ENCODE measurements at regions not wholly inside any gene's neighbourhood (a gene's known extent, or its start where the extent isn't known, plus 50 kb on each side); places are given as distances from the start of the nearest gene placed in this dataset.
"Not testable (repeated sequence)": the region's sequence is repeated elsewhere in the genome, so short reads cannot be mapped to it uniquely, and the experiment has no call there.

DNA sequence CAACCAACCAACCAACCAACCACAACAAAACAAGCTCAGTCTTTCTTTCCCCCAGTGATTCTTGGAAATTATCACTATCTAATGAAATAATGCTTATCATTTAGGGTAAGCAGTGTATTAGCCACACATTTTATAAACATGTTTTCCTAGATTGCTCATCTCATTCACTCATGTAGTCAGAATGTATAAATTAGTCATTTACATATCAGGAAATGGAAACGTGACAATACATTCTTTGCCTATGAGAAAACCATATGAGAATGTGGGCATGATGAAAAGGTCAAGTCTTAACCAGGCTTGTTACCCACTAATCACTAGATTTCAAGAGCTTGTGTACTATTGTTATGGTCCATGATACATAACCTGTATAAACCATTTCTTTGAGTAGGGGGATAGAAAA is 1583.4 kb upstream of the PIK3C3 start:
- DNase-seq (ENCODE audit: low read depth in 3 of 3) = no peak

GRCh38 chr18:40367576-40367975 is 1587.5 kb upstream of the PIK3C3 start:
- no peak for DNase-seq (ENCODE audit: low read depth in 3 of 3)

DNA sequence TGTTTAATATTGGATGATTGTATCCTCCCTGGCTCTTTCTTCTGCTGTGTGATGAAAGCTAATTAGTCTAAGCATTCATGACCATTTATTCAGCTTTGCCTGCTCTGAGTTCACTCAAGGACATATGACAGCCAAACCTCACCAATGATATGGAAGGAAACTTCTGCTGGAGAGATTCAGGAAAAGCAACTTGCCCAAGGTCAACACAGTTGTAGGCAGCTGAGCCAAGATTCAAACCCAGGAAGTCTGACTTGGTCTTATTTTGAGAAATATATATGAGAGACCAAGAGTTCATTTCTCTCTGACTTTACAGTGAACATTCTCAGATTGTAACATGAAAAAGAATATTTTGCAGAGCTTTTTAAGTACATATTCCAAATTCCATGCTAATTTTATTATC is 1588.5 kb upstream of the PIK3C3 start:
- no peak for DNase-seq (ENCODE audit: low read depth in 3 of 3)

- DNase-seq (ENCODE audit: low read depth in 3 of 3) = no peak
Measured at GRCh38 chr18:40365526-40365925, 1589.5 kb upstream of the PIK3C3 start.

- no peak for DNase-seq (ENCODE audit: low read depth in 3 of 3)
Measured at GRCh38 chr18:40360558-40360957, 1594.5 kb upstream of the PIK3C3 start.

DNA sequence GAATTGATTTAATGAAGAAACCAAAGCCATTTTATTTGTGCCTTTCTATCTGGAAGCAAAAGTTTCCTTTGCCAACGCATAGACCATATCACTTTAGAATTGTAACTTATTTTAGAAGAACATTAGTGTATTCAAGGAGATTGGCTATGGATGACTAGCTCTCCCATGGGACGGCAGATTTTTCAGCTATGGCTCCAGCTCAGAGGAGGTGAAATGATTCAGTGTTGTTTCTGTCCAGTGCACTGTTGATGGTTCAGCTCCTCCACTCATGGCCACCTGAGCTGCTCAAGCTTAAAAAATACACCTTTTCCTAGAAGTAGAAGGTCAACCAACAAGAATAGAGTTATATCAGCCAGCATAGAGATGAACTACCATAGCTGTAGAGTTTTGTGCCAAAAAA is 1597.5 kb upstream of the PIK3C3 start:
- DNase-seq (ENCODE audit: low read depth in 3 of 3) = no peak

- DNase-seq (ENCODE audit: low read depth in 3 of 3) = no peak
Measured at GRCh38 chr18:40356168-40356567, 1598.9 kb upstream of the PIK3C3 start.

DNA sequence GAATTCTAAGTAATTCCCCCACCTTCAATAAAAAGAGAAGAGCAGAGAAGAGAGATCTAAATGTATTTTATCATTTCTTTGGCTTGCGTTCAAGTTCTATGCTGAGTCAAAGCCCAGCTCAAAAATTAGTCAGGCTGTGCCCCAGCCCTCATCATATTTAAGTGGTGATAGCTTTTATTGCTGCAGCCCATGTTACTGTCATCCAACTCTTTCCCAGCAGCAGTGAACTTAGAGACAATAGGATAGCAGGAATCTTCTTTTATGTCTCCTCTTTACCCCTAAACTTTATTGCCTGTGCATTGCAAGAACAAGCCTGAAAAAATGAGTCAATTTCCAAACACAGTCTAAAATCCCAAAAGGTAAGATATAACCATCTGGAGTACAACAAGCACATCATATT is 1599.3 kb upstream of the PIK3C3 start:
- DNase-seq (ENCODE audit: low read depth in 3 of 3) = no peak

GRCh38 chr18:40348196-40348595 is 1606.8 kb upstream of the PIK3C3 start:
- DNase-seq (ENCODE audit: low read depth in 3 of 3) = no peak

GRCh38 chr18:40347261-40347660 is 1607.8 kb upstream of the PIK3C3 start:
- DNase-seq (ENCODE audit: low read depth in 3 of 3) = no peak

GRCh38 chr18:40346146-40346545 is 1608.9 kb upstream of the PIK3C3 start:
- no peak for DNase-seq (ENCODE audit: low read depth in 3 of 3)

DNA sequence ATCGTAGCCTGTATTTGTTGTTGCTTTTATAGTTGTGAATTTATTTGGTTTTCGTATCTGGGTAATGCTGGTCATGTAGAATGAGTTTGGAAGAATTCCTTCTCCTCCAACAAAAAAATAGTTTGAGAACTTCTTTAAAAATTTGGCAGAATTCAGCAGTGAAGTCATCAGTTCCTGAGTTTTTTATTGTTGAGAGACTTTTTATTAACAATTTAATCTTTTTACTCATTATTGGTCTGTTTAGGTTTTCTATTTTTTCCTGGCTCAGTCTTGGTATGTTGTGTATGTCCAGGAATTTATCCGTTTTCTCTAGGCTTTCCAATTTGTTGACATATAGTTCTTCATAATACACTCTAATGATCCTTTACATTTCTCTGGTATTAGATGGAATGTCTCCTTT is 1613.3 kb upstream of the PIK3C3 start:
- no peak for DNase-seq (ENCODE audit: low read depth in 3 of 3)

DNA sequence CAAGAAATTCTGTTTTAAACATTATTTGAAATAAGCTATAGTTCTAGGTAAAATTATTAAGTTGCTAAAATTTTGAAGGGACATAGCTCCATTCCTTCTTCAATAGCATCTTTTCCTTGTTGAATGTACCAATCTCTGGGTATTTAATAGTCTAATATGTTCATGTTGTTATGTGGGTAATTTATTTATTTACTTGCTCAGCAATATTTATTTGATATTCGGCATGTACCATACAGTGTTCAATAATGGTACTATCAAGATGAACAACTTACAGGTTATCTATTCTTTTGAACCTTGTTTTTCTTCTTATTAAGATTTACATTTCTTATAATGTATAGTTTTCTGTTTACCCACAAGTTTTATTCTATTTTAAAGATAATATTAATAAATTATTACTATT is 1616.8 kb upstream of the PIK3C3 start:
- DNase-seq (ENCODE audit: low read depth in 3 of 3) = no peak

GRCh38 chr18:40326985-40327384 is 1628.0 kb upstream of the PIK3C3 start:
- DNase-seq (ENCODE audit: low read depth in 3 of 3) = no peak

- DNase-seq (ENCODE audit: low read depth in 3 of 3) = no peak
Measured at GRCh38 chr18:40325988-40326387, 1629.0 kb upstream of the PIK3C3 start.

GRCh38 chr18:40314199-40314598 is 1640.8 kb upstream of the PIK3C3 start:
- DNase-seq (ENCODE audit: low read depth in 3 of 3) = no peak

GRCh38 chr18:40313030-40313642 is 1641.9 kb upstream of the PIK3C3 start:
- no peak for DNase-seq (ENCODE audit: low read depth in 3 of 3)

- DNase-seq (ENCODE audit: low read depth in 3 of 3) = no peak
Measured at GRCh38 chr18:40307627-40308026, 1647.4 kb upstream of the PIK3C3 start.

GRCh38 chr18:40296717-40297413 is 1658.2 kb upstream of the PIK3C3 start:
- DNase-seq (ENCODE audit: low read depth in 3 of 3) = no peak

DNA sequence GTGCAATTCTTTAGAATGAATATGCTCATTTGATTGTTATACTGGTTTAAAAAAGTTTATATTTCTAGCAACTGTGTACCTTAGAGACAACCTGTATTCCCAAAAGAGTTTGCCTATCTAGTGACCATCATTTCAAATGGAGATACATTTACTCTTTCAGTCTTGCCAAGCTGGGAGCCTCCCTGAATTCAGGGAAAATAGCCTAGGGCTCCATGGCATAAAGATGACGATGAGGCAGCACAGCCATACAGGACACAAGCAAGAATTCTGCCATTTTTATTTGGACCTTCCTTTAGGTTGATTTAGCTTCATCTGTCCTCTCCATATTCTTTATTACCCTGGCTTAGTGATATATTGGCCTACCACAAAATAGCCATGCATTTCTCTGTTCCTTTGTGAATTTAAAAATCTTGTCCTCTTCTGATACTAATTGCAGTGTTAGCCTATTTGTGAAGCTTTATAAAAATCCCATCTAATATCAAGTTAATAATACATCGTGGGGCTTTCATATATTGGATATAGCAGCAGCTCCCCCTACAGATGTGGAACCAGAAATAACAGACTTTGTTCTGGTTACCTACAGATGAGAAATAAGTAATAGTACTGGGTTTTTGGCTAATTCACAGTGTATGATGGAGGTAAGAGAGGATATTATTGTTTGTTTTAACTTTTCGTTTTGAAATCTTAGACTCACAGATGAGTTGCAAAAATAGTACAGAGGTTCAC is 1661.9 kb upstream of the PIK3C3 start:
- DNase-seq (ENCODE audit: low read depth in 3 of 3) = no peak

DNA sequence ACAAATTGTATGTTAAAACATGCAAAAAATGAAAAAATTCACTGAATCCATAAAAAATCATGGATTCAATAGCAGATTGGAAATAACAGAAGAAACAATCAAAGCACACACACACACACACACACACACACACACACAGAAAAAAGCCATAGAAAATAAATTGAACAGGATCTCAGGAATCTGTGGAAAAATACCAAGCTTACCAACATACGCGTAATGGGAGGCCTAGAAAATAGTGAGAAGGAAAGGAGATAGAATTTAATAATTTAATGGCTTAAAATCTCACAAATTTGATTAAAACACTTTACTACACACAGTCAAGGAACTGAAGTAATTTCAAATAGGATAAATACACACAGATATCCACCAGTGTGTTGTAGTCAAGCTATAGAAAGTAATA is 1671.5 kb upstream of the PIK3C3 start:
- DNase-seq (ENCODE audit: low read depth in 3 of 3) = no peak

GRCh38 chr18:40281356-40281755 is 1673.7 kb upstream of the PIK3C3 start:
- DNase-seq (ENCODE audit: low read depth in 3 of 3) = not testable (repeated sequence)

GRCh38 chr18:40274618-40275196 is 1680.3 kb upstream of the PIK3C3 start:
- no peak for DNase-seq (ENCODE audit: low read depth in 3 of 3)

All from stimulated activated CD4-positive, alpha-beta T cell treated with anti-CD3 and anti-CD28 coated beads, TNF-alpha, amount 100 ng/mL, for 48 hours (primary cell).